Liver (tissue), 8 donors: ENCODE measurements at regions not wholly inside any gene's neighbourhood (a gene's known extent, or its start where the extent isn't known, plus 50 kb on each side); places are given as distances from the start of the nearest gene placed in this dataset.

ENCODE experiments used
- DNase-seq: peaks from one replicate; pipeline ENCODE4 v3.0.0-alpha.2; 2017; ENCODE audit warnings: low spot score
- H3K27ac ChIP-seq, 2 donors: one replicate each; pipeline ENCODE4 v1.7.0; 2013; ENCODE audit warnings: inconsistent platforms in 2 of 2, low read length in 2 of 2, control low read depth in 1 of 2, low read depth in 1 of 2, mild to moderate bottlenecking in 1 of 2
- H3K27me3 ChIP-seq, 4 donors: one replicate each; pipeline versions ENCODE4 v1.6.1 to v1.7.0; 2013; ENCODE audit warnings: low read length in 3 of 4, inconsistent platforms in 1 of 4, mild to moderate bottlenecking in 1 of 4, moderate library complexity in 1 of 4; ENCODE audit not compliant: control insufficient read depth in 4 of 4, insufficient read depth in 4 of 4
- H3K36me3 ChIP-seq, 4 donors: one replicate each; pipeline versions ENCODE4 v1.6.1 to v1.7.0; 2013; ENCODE audit warnings: low read length in 3 of 4, mild to moderate bottlenecking in 3 of 4, low read depth in 1 of 4, moderate library complexity in 1 of 4; ENCODE audit not compliant: control insufficient read depth in 4 of 4, insufficient read depth in 3 of 4
- H3K4me1 ChIP-seq, 4 donors: one replicate each; pipeline versions ENCODE4 v1.6.1 to v1.7.0; 2013; ENCODE audit warnings: low read length in 3 of 4, mild to moderate bottlenecking in 3 of 4, moderate library complexity in 1 of 4; ENCODE audit not compliant: control insufficient read depth in 4 of 4, insufficient read depth in 4 of 4
- H3K4me3 ChIP-seq, 3 donors: one replicate each; pipeline versions ENCODE4 v1.6.1 to v1.7.0; 2013; ENCODE audit warnings: low read length in 3 of 3, control low read depth in 1 of 3, low read depth in 1 of 3, mild to moderate bottlenecking in 1 of 3
- H3K9ac ChIP-seq, 2 donors: one replicate each; pipeline ENCODE4 v1.7.0; 2013; ENCODE audit warnings: low read length in 2 of 2, mild to moderate bottlenecking in 2 of 2, moderate library complexity in 2 of 2, control low read depth in 1 of 2, low read depth in 1 of 2
- H3K9me3 ChIP-seq, 4 donors: one replicate each; pipeline versions ENCODE4 v1.6.1 to v1.7.0; 2013; ENCODE audit warnings: low read length in 3 of 4; ENCODE audit not compliant: control insufficient read depth in 4 of 4
- CTCF ChIP-seq: fragments of 150-350 bp; IDR thresholded peaks from 2 replicates; pipeline ENCODE4 v1.5.1; 2017; ENCODE audit warnings: improper control_type of control experiment, low read depth, low read length; ENCODE audit not compliant: missing input control
- EGR1 ChIP-seq, 2 donors: IDR thresholded peaks; 2 replicates each; pipeline ENCODE4 v1.6.1; 2016 to 2018; ENCODE audit warnings: antibody characterized with exemption in 2 of 2, low read depth in 2 of 2
- FOXA2 ChIP-seq: IDR thresholded peaks from 2 replicates; pipeline ENCODE4 v1.6.1; 2016; ENCODE audit warnings: antibody characterized with exemption
- HNF4A ChIP-seq, 2 donors: conservative IDR thresholded peaks; 2 replicates each; pipeline ENCODE4 v1.6.1; 2016; ENCODE audit warnings: antibody characterized with exemption in 2 of 2, mild to moderate bottlenecking in 2 of 2
- HNF4G ChIP-seq: IDR thresholded peaks from 2 replicates; pipeline ENCODE4 v1.6.1; 2016; ENCODE audit warnings: antibody characterized with exemption
- JUND ChIP-seq, 2 donors: IDR thresholded peaks; 2 replicates each; pipeline ENCODE4 v1.6.1; 2016; ENCODE audit warnings: antibody characterized with exemption in 2 of 2
- MAX ChIP-seq: IDR thresholded peaks from 2 replicates; pipeline ENCODE4 v1.6.1; 2016; ENCODE audit warnings: antibody characterized with exemption
- NR2F2 ChIP-seq: IDR thresholded peaks from 2 replicates; pipeline ENCODE4 v1.6.1; 2016; ENCODE audit warnings: antibody characterized with exemption
- RAD21 ChIP-seq, 2 donors: IDR thresholded peaks; 2 replicates each; pipeline ENCODE4 v1.6.1; 2016; ENCODE audit warnings: antibody characterized with exemption in 2 of 2, mild to moderate bottlenecking in 2 of 2
- TAF1 ChIP-seq: conservative IDR thresholded peaks from 2 replicates; pipeline ENCODE4 v1.6.1; 2016; ENCODE audit warnings: antibody characterized with exemption, mild to moderate bottlenecking
- ZBTB33 ChIP-seq: IDR thresholded peaks from 2 replicates; pipeline ENCODE4 v1.6.1; 2016; ENCODE audit warnings: antibody characterized with exemption
- WGBS: extraction: QIAGEN DNeasy Blood & Tissue Kit; methylation state at CpG from one replicate; pipeline ENCODE4 v1.1.7; 2013; 5-methylcytosine and 5-hydroxymethylcytosine counted together
- donor health status: healthy.
- donor health status: healthy.
- donor health status: healthy.
- donor health status: healthy.
- donor health status: healthy.

- no peak overlapping the region for H3K27ac ChIP-seq
- H3K36me3 ChIP-seq, result no peaks in the 10 kb centered on the region
- WGBS, result 89% methylated on average over 16 of the region's 16 CpGs
- no peaks in the 10 kb centered on the region for H3K9me3 ChIP-seq
- no peaks in the 10 kb centered on the region for H3K4me1 ChIP-seq
- H3K4me3 ChIP-seq, result no peak overlapping the region
- H3K9ac ChIP-seq, result no peak overlapping the region
- no peak for DNase-seq
- TF ChIP-seq RAD21 (IDR thresholded peaks at IDR 0.05), result no peak
- no peak for TF ChIP-seq JUND (IDR thresholded peaks at IDR 0.05)
- TF ChIP-seq HNF4G, result no peak
- TF ChIP-seq FOXA2, result no peak
- no peak for TF ChIP-seq CTCF
- TF ChIP-seq MAX, result no peak
- H3K27me3 ChIP-seq, result no peaks in the 10 kb centered on the region
Measured at GRCh38 chr21:43305811-43306311, 121.1 kb downstream of the SIK1 start.

GRCh38 chr21:43305336-43305665 is 121.6 kb downstream of the SIK1 start:
- DNase-seq, result no peak
- Histone ChIP-seq H3K36me3 (no peaks in the 10 kb centered on the region), H3K4me1 (no peaks in the 10 kb centered on the region), H3K27me3 (no peaks in the 10 kb centered on the region), H3K9ac (no peak overlapping the region), H3K9me3 (no peaks in the 10 kb centered on the region), H3K4me3 (no peak overlapping the region), H3K27ac (no peak overlapping the region)
- TF ChIP-seq NR2F2, result no peak
- TF ChIP-seq FOXA2, result no peak
- no peak for TF ChIP-seq ZBTB33
- no peak for TF ChIP-seq HNF4G
- TF ChIP-seq TAF1, result no peak
- no peak for TF ChIP-seq EGR1 (IDR thresholded peaks at IDR 0.05; ENCODE audit: low read depth in 2 of 2)
- 93% methylated on average over 15 of the region's 15 CpGs for WGBS

- no peaks in the 10 kb centered on the region for H3K4me1 ChIP-seq
- no peaks in the 10 kb centered on the region for H3K27me3 ChIP-seq
- DNase-seq, result no peak
- H3K36me3 ChIP-seq, result no peaks in the 10 kb centered on the region
- H3K9me3 ChIP-seq, result no peaks in the 10 kb centered on the region
- TF ChIP-seq HNF4A (conservative IDR thresholded peaks at IDR 0.05) (no peak), HNF4G (no peak), EGR1 (IDR thresholded peaks at IDR 0.05; ENCODE audit: low read depth in 2 of 2) (no peak), MAX (no peak), CTCF (no peak)
- WGBS, result 87% methylated on average over 23 of the region's 23 CpGs
- H3K27ac ChIP-seq, result no peak overlapping the region
- H3K9ac ChIP-seq, result no peak overlapping the region
- H3K4me3 ChIP-seq, result no peak overlapping the region
Measured at GRCh38 chr21:43304621-43305335, 122.2 kb downstream of the SIK1 start.
